ENCODE measurements at regions not wholly inside any gene's neighbourhood (a gene's known extent, or its start where the extent isn't known, plus 50 kb on each side); places are given as distances from the start of the nearest gene placed in this dataset.

GRCh38 chr4:129335276-129335675, 239.3 kb downstream of the C4orf33 start:
- intact Hi-C loops (cut with DNase I), result no loop called here
- WGBS, 2 donors, result 87 to 92% methylated on average over 7 of the region's 7 CpGs
- no peaks in the 10 kb centered on the region for H3K4me1 ChIP-seq
- TF ChIP-seq, protein P1, sequence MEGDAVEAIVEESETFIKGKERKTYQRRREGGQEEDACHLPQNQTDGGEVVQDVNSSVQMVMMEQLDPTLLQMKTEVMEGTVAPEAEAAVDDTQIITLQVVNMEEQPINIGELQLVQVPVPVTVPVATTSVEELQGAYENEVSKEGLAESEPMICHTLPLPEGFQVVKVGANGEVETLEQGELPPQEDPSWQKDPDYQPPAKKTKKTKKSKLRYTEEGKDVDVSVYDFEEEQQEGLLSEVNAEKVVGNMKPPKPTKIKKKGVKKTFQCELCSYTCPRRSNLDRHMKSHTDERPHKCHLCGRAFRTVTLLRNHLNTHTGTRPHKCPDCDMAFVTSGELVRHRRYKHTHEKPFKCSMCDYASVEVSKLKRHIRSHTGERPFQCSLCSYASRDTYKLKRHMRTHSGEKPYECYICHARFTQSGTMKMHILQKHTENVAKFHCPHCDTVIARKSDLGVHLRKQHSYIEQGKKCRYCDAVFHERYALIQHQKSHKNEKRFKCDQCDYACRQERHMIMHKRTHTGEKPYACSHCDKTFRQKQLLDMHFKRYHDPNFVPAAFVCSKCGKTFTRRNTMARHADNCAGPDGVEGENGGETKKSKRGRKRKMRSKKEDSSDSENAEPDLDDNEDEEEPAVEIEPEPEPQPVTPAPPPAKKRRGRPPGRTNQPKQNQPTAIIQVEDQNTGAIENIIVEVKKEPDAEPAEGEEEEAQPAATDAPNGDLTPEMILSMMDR (IDR thresholded peaks at IDR 0.05), result no peak
- no peak for TF ChIP-seq POLR2A (IDR thresholded peaks at IDR 0.05)
- H3K9me3 ChIP-seq, result no peaks in the 10 kb centered on the region
- H3K27me3 ChIP-seq, result no peaks in the 10 kb centered on the region
- no peak overlapping the region for H3K27ac ChIP-seq
- H3K4me3 ChIP-seq, result no peak overlapping the region
- no peaks in the 10 kb centered on the region for H3K36me3 ChIP-seq
- no peak for DNase-seq

DNA sequence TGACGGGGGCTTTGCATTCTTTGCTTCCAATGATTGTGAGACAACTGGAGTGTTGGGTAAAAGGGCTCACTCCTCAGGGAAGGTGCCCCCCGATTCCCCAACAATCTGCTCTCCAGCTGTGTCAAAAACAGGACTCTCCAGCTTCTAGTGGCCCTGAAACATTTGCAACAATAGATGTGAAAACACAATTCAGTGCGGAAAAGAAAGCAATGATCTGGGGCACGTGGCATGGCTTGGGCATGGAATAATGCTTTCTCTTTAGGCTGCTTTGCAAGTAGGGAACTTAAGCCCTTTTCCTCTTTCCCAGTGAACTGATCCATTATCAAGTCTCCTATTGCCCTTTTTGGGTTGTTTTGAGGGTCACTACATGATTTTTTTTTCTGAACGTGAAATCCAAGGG, 239.9 kb downstream of the C4orf33 start:
- Histone ChIP-seq H3K4me1 (no peaks in the 10 kb centered on the region), H3K27me3 (no peaks in the 10 kb centered on the region), H3K27ac (no peak overlapping the region), H3K9me3 (no peaks in the 10 kb centered on the region), H3K4me3 (no peak overlapping the region), H3K36me3 (no peaks in the 10 kb centered on the region)
- DNase-seq, result no peak
- TF ChIP-seq POLR2A (IDR thresholded peaks at IDR 0.05), result no peak
- TF ChIP-seq, protein P1 (IDR thresholded peaks at IDR 0.05), result no peak
- WGBS, 2 donors, result 42 to 51% methylated on average over 5 of the region's 5 CpGs
- intact Hi-C loops (cut with DNase I), result no loop called here

DNA sequence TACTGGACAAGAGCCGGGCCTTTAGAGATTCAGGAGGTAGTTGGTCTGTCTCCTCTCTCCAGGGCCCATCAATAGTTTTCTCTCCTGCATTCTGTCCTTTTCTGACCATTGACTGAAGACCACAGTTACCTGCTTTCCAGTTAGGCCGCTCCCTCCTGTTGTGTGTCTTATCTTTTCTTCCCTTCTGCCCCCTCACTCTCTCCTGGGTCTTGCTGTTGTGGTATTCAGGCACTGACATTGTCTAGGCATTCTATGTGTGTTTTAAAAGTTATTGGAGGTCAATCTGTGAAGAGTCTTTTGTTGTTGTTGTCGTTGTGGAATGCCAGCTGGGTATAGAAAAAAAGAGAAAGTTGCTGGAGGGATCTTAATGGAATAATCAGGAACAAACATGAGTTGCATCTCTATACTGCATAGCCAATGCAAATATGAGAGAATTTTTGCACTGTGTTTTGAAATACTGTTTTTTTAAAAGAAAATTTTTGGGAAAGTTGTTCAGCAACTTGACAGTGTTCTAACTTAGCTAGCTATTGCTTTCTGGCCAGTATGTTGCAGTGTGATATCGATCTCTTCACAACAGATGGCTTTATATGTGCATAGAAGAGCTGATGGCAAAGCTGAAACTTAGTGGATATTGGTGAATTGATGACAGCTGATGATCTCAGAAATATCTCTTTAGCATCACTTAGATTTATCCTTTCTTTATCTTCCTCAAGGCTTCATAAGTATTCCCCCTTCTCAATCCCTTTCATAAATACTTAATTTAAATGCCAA, 240.7 kb downstream of the C4orf33 start:
- intact Hi-C loops (cut with DNase I), result no loop called here
- WGBS, 2 donors, result 69% methylated on average over 4 of the region's 4 CpGs
- no peak for DNase-seq

GRCh38 chr4:129337228-129337620, 241.3 kb downstream of the C4orf33 start:
- H3K9me3 ChIP-seq, result no peaks in the 10 kb centered on the region
- intact Hi-C loops (cut with DNase I), result no loop called here
- no peak for DNase-seq
- WGBS, 2 donors, result 66 to 79% methylated on average over 4 of the region's 4 CpGs
- H3K4me1 ChIP-seq, result peaks cover 0 to 3% (median 0%) of the 10 kb centered on the region in 3 donors
- H3K27ac ChIP-seq, result no peak overlapping the region
- H3K4me3 ChIP-seq, result no peak overlapping the region
- H3K27me3 ChIP-seq, result no peaks in the 10 kb centered on the region
- TF ChIP-seq, protein P1 (IDR thresholded peaks at IDR 0.05), result no peak
- TF ChIP-seq POLR2A (IDR thresholded peaks at IDR 0.05), result no peak
- H3K36me3 ChIP-seq, result no peaks in the 10 kb centered on the region

More for the DNA sequence above, 240.7 kb downstream of the C4orf33 start:
- no peak overlapping the region for H3K27ac ChIP-seq
- TF ChIP-seq, protein P1 (IDR thresholded peaks at IDR 0.05), result no peak
- TF ChIP-seq POLR2A (IDR thresholded peaks at IDR 0.05), result no peak
- no peaks in the 10 kb centered on the region for H3K9me3 ChIP-seq
- H3K36me3 ChIP-seq, result no peaks in the 10 kb centered on the region
- no peaks in the 10 kb centered on the region for H3K4me1 ChIP-seq
- H3K4me3 ChIP-seq, result no peak overlapping the region
- no peaks in the 10 kb centered on the region for H3K27me3 ChIP-seq

GRCh38 chr4:129342819-129343408, 247.0 kb downstream of the C4orf33 start:
- Histone ChIP-seq H3K27me3 (no peaks in the 10 kb centered on the region), H3K36me3 (no peaks in the 10 kb centered on the region), H3K27ac (peak overlapping the region in 1 of 4 donors; percentile 18), H3K4me3 (peak overlapping the region in 1 of 4 donors; percentile 32), H3K9me3 (no peaks in the 10 kb centered on the region), H3K4me1 (peaks cover 0 to 20% (median 0%) of the 10 kb centered on the region in 3 donors)
- 23 to 31% methylated on average over 5 of the region's 5 CpGs for WGBS, 2 donors
- no peak for DNase-seq
- TF ChIP-seq POLR2A (IDR thresholded peaks at IDR 0.05), result no peak
- TF ChIP-seq, protein P1 (IDR thresholded peaks at IDR 0.05), result no peak
- intact Hi-C loops (cut with DNase I), result no loop called here
